Ovary (tissue), 7 donors: ENCODE measurements at regions not wholly inside any gene's neighbourhood (a gene's known extent, or its start where the extent isn't known, plus 50 kb on each side); places are given as distances from the start of the nearest gene placed in this dataset.

Experiments used
- DNase-seq, 5 donors: peaks; one replicate each; pipeline ENCODE4 v3.0.0-alpha.2; 2019 to 2020
- H3K27ac ChIP-seq, 2 donors: fragments of 200-600 bp; one replicate each; pipeline versions ENCODE4 v1.5.1 to v1.8.0; 2019 to 2022
- H3K27me3 ChIP-seq: fragments of 200-600 bp; one replicate; pipeline ENCODE4 v1.8.0; 2022
- H3K36me3 ChIP-seq: fragments of 200-600 bp; sonication (generic); one replicate; pipeline ENCODE4 v1.5.1; 2019
- H3K4me1 ChIP-seq: one replicate; pipeline ENCODE4 v1.8.1; 2013; ENCODE audit warnings: mild to moderate bottlenecking, moderate library complexity; ENCODE audit not compliant: insufficient read depth
- H3K4me3 ChIP-seq: fragments of 200-600 bp; sonication (generic); one replicate; pipeline ENCODE4 v1.5.1; 2017
- H3K9me3 ChIP-seq, 2 donors: fragments of 200-600 bp in 1 of 2; sonication (generic) in 1 of 2; one replicate each; pipeline versions ENCODE4 v1.5.1 to v1.8.1; 2013 to 2019; ENCODE audit warnings: mild to moderate bottlenecking in 1 of 2, moderate library complexity in 1 of 2
- CTCF ChIP-seq, 3 donors: fragments of 450-650 bp in 2 of 3; fragments of 200-600 bp in 1 of 3; IDR thresholded peaks; one replicate each; pipeline versions ENCODE4 v1.5.1 to v1.8.0; 2016 to 2022; ENCODE audit warnings: antibody characterized with exemption in 3 of 3, mild to moderate bottlenecking in 1 of 3
- EP300 ChIP-seq: sonication (generic); formaldehyde crosslinking; IDR thresholded peaks from one replicate; pipeline ENCODE4 v1.6.1; 2017; ENCODE audit warnings: antibody characterized with exemption
- POLR2A ChIP-seq: fragments of 450-650 bp; IDR thresholded peaks from one replicate; pipeline ENCODE4 v1.6.1; 2017; ENCODE audit warnings: antibody characterized with exemption, mild to moderate bottlenecking, moderate library complexity
- WGBS, 3 donors: extraction: QIAGEN DNeasy Blood & Tissue Kit in 1 of 3; methylation state at CpG; one replicate each; pipeline versions ENCODE4 v1.1.5 to v1.1.7; 2013 to 2017; 5-methylcytosine and 5-hydroxymethylcytosine counted together
- intact Hi-C, 4 donors: fragments of 100-400 bp; cut with DNase I; formaldehyde crosslinking; loops; one replicate each; pipeline versions ENCODE4 v1.11.0 to v1.15.1; 2022 to 2023
- donor health status: DM: no; HTN: no; CAD: no; lungs with moderate emphysema.
- donor health status: DM: no; HTN: no; CAD: no.
- donor health status: Bipolar disorder and iron deficiency.
- donor health status: DM: no; HTN: no; CAD: no.
- donor health status: DM: yes; HTN: yes; CAD: no.

- Histone ChIP-seq H3K4me3 (no peak overlapping the region), H3K36me3 (no peaks in the 10 kb centered on the region), H3K4me1 (peaks cover under 1% of the 10 kb centered on the region), H3K9me3 (no peaks in the 10 kb centered on the region), H3K27me3 (no peaks in the 10 kb centered on the region), H3K27ac (no peak overlapping the region)
- intact Hi-C loops, result no loop called here
- no peak for DNase-seq
- TF ChIP-seq EP300 (no peak), CTCF (IDR thresholded peaks at IDR 0.05) (no peak), POLR2A (no peak)
- WGBS, 3 donors, result 83 to 94% (median 87%) methylated on average over 3 of the region's 3 CpGs
These were observed 136.1 kb downstream of the DISP1 start for GRCh38 chr1:222950892-222951291.

GRCh38 chr1:222953585-222953984 is 138.7 kb downstream of the DISP1 start:
- 16 to 20% (median 16%) methylated on average over 1 of the region's 1 CpG for WGBS, 3 donors
- intact Hi-C loops, result no loop called here
- H3K4me3 ChIP-seq, result no peak overlapping the region
- no peaks in the 10 kb centered on the region for H3K36me3 ChIP-seq
- H3K9me3 ChIP-seq, result no peaks in the 10 kb centered on the region
- peaks cover 3% of the 10 kb centered on the region for H3K4me1 ChIP-seq
- peak overlapping the region in 1 of 2 donors; percentile 6 for H3K27ac ChIP-seq
- TF ChIP-seq EP300 (no peak), CTCF (IDR thresholded peaks at IDR 0.05) (no peak), POLR2A (no peak)
- H3K27me3 ChIP-seq, result no peaks in the 10 kb centered on the region
- DNase-seq, result no peak

- intact Hi-C loops, result no loop called here
- H3K4me1 ChIP-seq, result peaks cover 3% of the 10 kb centered on the region
- no peak overlapping the region for H3K4me3 ChIP-seq
- no peaks in the 10 kb centered on the region for H3K9me3 ChIP-seq
- H3K27ac ChIP-seq, result no peak overlapping the region
- H3K27me3 ChIP-seq, result no peaks in the 10 kb centered on the region
- DNase-seq, result no peak
- WGBS, 3 donors, result 55 to 67% (median 56%) methylated on average over 2 of the region's 2 CpGs
- H3K36me3 ChIP-seq, result no peaks in the 10 kb centered on the region
- no peak for TF ChIP-seq EP300
- TF ChIP-seq POLR2A, result no peak
- TF ChIP-seq CTCF (IDR thresholded peaks at IDR 0.05), result no peak
These were observed 141.1 kb downstream of the DISP1 start for GRCh38 chr1:222955964-222956363.

GRCh38 chr1:222956601-222957000 is 141.8 kb downstream of the DISP1 start:
- H3K4me1 ChIP-seq, result peaks cover 3% of the 10 kb centered on the region
- DNase-seq, result no peak
- H3K27ac ChIP-seq, result no peak overlapping the region
- H3K36me3 ChIP-seq, result no peaks in the 10 kb centered on the region
- TF ChIP-seq POLR2A, result no peak
- intact Hi-C loops, result no loop called here
- no peaks in the 10 kb centered on the region for H3K27me3 ChIP-seq
- no peaks in the 10 kb centered on the region for H3K9me3 ChIP-seq
- no peak overlapping the region for H3K4me3 ChIP-seq

- TF ChIP-seq EP300 (no peak), CTCF (IDR thresholded peaks at IDR 0.05) (no peak), POLR2A (no peak)
- Histone ChIP-seq H3K4me3 (no peak overlapping the region), H3K9me3 (no peaks in the 10 kb centered on the region), H3K36me3 (no peaks in the 10 kb centered on the region), H3K4me1 (no peaks in the 10 kb centered on the region), H3K27me3 (no peaks in the 10 kb centered on the region), H3K27ac (no peak overlapping the region)
- intact Hi-C loops, result no loop called here
- DNase-seq, result no peak
- 78 to 88% (median 85%) methylated on average over 5 of the region's 5 CpGs for WGBS, 3 donors
These were observed 152.8 kb downstream of the DISP1 start for GRCh38 chr1:222967466-222968240.
